AG10803 (cell line): ENCODE measurements at regions not wholly inside any gene's neighbourhood (a gene's known extent, or its start where the extent isn't known, plus 50 kb on each side); places are given as distances from the start of the nearest gene placed in this dataset.
A peak's percentile ranks its signal among the peaks of the same experiment; 100 is the strongest.

Experiments used
- DNase-seq: peaks from one replicate; pipeline ENCODE4 v3.0.0; 2010; ENCODE audit warnings: low read depth
- H3K4me3 ChIP-seq: 2 replicates; pipeline ENCODE4 v1.5.1; 2011; ENCODE audit warnings: mild to moderate bottlenecking, low read length, control low read depth
- CTCF ChIP-seq: conservative IDR thresholded peaks from 2 replicates; pipeline ENCODE4 v1.5.1; 2011; ENCODE audit warnings: mild to moderate bottlenecking, low read length, control low read depth, inconsistent platforms

- DNase-seq: peak; percentile 1
- TF ChIP-seq CTCF: peak; percentile 23; the same call in 1 of the 2 replicates
- H3K4me3 ChIP-seq: no peak overlapping the region
Observed at GRCh38 chr9:23322392-23322791, 503.6 kb downstream of the ELAVL2 start.

- TF ChIP-seq CTCF: no peak
- no peak for DNase-seq
- no peak overlapping the region for H3K4me3 ChIP-seq
Observed at GRCh38 chr9:23324511-23324910, 501.5 kb downstream of the ELAVL2 start.

- H3K4me3 ChIP-seq: no peak overlapping the region
- no peak for DNase-seq
- no peak for TF ChIP-seq CTCF
Observed at GRCh38 chr9:23326597-23326996, 499.4 kb downstream of the ELAVL2 start.

GRCh38 chr9:23341346-23341745, 484.7 kb downstream of the ELAVL2 start:
- no peak overlapping the region for H3K4me3 ChIP-seq
- TF ChIP-seq CTCF: no peak
- DNase-seq: no peak

- no peak overlapping the region for H3K4me3 ChIP-seq
- DNase-seq: no peak
- TF ChIP-seq CTCF: no peak
Observed at GRCh38 chr9:23342291-23342690, 483.7 kb downstream of the ELAVL2 start.

- DNase-seq: no peak
- TF ChIP-seq CTCF: no peak
- H3K4me3 ChIP-seq: no peak overlapping the region
Observed at GRCh38 chr9:23343226-23343625, 482.8 kb downstream of the ELAVL2 start.

GRCh38 chr9:23361096-23361495, 464.9 kb downstream of the ELAVL2 start:
- no peak for TF ChIP-seq CTCF
- no peak overlapping the region for H3K4me3 ChIP-seq
- DNase-seq: no peak
